Germinal center (tissue), 1 donor: ENCODE measurements at regions not wholly inside any gene's neighbourhood (a gene's known extent, or its start where the extent isn't known, plus 50 kb on each side); places are given as distances from the start of the nearest gene placed in this dataset.
"Not testable (repeated sequence)": the region's sequence is repeated elsewhere in the genome, so short reads cannot be mapped to it uniquely, and the experiment has no call there.

ENCODE experiments used
- DNase-seq: peaks from one replicate; pipeline ENCODE4 v3.0.0; 2012; ENCODE audit warnings: mixed read lengths, low spot score

GRCh38 chr4:131721883-131722282 is 1427.2 kb upstream of the PCDH10 start:
- no peak for DNase-seq

GRCh38 chr4:131723069-131723468 is 1426.0 kb upstream of the PCDH10 start:
- DNase-seq = not testable (repeated sequence)

GRCh38 chr4:131724847-131725246 is 1424.2 kb upstream of the PCDH10 start:
- DNase-seq = not testable (repeated sequence)

GRCh38 chr4:131725521-131725920 is 1423.6 kb upstream of the PCDH10 start:
- DNase-seq = not testable (repeated sequence)

- not testable (repeated sequence) for DNase-seq
These were observed 1422.2 kb upstream of the PCDH10 start for GRCh38 chr4:131726940-131727339.

- not testable (repeated sequence) for DNase-seq
These were observed 1421.7 kb upstream of the PCDH10 start for GRCh38 chr4:131727418-131727817.

GRCh38 chr4:131729205-131729604 is 1419.9 kb upstream of the PCDH10 start:
- not testable (repeated sequence) for DNase-seq

- not testable (repeated sequence) for DNase-seq
These were observed 1419.2 kb upstream of the PCDH10 start for GRCh38 chr4:131729716-131730398.

GRCh38 chr4:131730574-131730973 is 1418.5 kb upstream of the PCDH10 start:
- DNase-seq = not testable (repeated sequence)

GRCh38 chr4:131732034-131732630 is 1417.0 kb upstream of the PCDH10 start:
- DNase-seq = not testable (repeated sequence)

- DNase-seq = not testable (repeated sequence)
These were observed 1414.8 kb upstream of the PCDH10 start for GRCh38 chr4:131734321-131734720.

- not testable (repeated sequence) for DNase-seq
These were observed 1414.2 kb upstream of the PCDH10 start for GRCh38 chr4:131734851-131735385.

- not testable (repeated sequence) for DNase-seq
These were observed 1410.1 kb upstream of the PCDH10 start for GRCh38 chr4:131738991-131739390.

GRCh38 chr4:131741836-131742235 is 1407.3 kb upstream of the PCDH10 start:
- DNase-seq = not testable (repeated sequence)

- DNase-seq = not testable (repeated sequence)
These were observed 1406.4 kb upstream of the PCDH10 start for GRCh38 chr4:131742536-131743205.

GRCh38 chr4:131743348-131743747 is 1405.7 kb upstream of the PCDH10 start:
- DNase-seq = not testable (repeated sequence)

- not testable (repeated sequence) for DNase-seq
These were observed 1401.9 kb upstream of the PCDH10 start for GRCh38 chr4:131747203-131747602.

- DNase-seq = not testable (repeated sequence)
These were observed 1399.9 kb upstream of the PCDH10 start for GRCh38 chr4:131749224-131749623.

- not testable (repeated sequence) for DNase-seq
These were observed 1399.1 kb upstream of the PCDH10 start for GRCh38 chr4:131750006-131750405.

GRCh38 chr4:131750469-131750868 is 1398.6 kb upstream of the PCDH10 start:
- DNase-seq = not testable (repeated sequence)

- DNase-seq = not testable (repeated sequence)
These were observed 1386.9 kb upstream of the PCDH10 start for GRCh38 chr4:131762234-131762633.

- no peak for DNase-seq
These were observed 1384.4 kb upstream of the PCDH10 start for GRCh38 chr4:131764730-131765129.

- not testable (repeated sequence) for DNase-seq
These were observed 1374.7 kb upstream of the PCDH10 start for GRCh38 chr4:131774382-131774781.
